HUES6 (cell line): ENCODE measurements at regions not wholly inside any gene's neighbourhood (a gene's known extent, or its start where the extent isn't known, plus 50 kb on each side); places are given as distances from the start of the nearest gene placed in this dataset.

ENCODE experiments used
- H3K27ac ChIP-seq: 2 replicates; pipeline ENCODE4 v1.7.0; 2013; ENCODE audit warnings: low read depth, mild to moderate bottlenecking, low read length, inconsistent platforms
- H3K27me3 ChIP-seq: 2 replicates; pipeline ENCODE4 v1.6.1; 2013; ENCODE audit warnings: low read length; ENCODE audit not compliant: control insufficient read depth, insufficient read depth
- H3K36me3 ChIP-seq: 2 replicates; pipeline ENCODE4 v1.6.1; 2013; ENCODE audit warnings: low read length; ENCODE audit not compliant: control insufficient read depth, insufficient read depth
- H3K4me1 ChIP-seq: 2 replicates; pipeline ENCODE4 v1.6.1; 2013; ENCODE audit warnings: low read length; ENCODE audit not compliant: control insufficient read depth, insufficient read depth
- H3K4me3 ChIP-seq: 2 replicates; pipeline ENCODE4 v1.5.1; 2013; ENCODE audit warnings: low read depth, low read length
- H3K9ac ChIP-seq: one replicate; pipeline ENCODE4 v1.6.1; 2013; ENCODE audit warnings: mild to moderate bottlenecking, low read length
- H3K9me3 ChIP-seq: 2 replicates; pipeline ENCODE4 v1.6.1; 2013; ENCODE audit warnings: low read depth, low read length; ENCODE audit not compliant: control insufficient read depth, insufficient read depth

GRCh38 chr3:187572441-187572840 lies 97.8 kb downstream of the SST start:
- no peak overlapping the region for H3K4me3 ChIP-seq
- H3K4me1 ChIP-seq = peaks cover 27% of the 10 kb centered on the region
- no peak overlapping the region for H3K27ac ChIP-seq
- no peaks in the 10 kb centered on the region for H3K9me3 ChIP-seq
- H3K27me3 ChIP-seq = no peaks in the 10 kb centered on the region
- no peak overlapping the region for H3K9ac ChIP-seq
- H3K36me3 ChIP-seq = no peaks in the 10 kb centered on the region

GRCh38 chr3:187571701-187572100 lies 98.5 kb downstream of the SST start:
- H3K27me3 ChIP-seq = no peaks in the 10 kb centered on the region
- H3K4me3 ChIP-seq = no peak overlapping the region
- no peaks in the 10 kb centered on the region for H3K36me3 ChIP-seq
- H3K9me3 ChIP-seq = no peaks in the 10 kb centered on the region
- H3K9ac ChIP-seq = no peak overlapping the region
- H3K4me1 ChIP-seq = peaks cover 33% of the 10 kb centered on the region
- no peak overlapping the region for H3K27ac ChIP-seq

- Histone ChIP-seq H3K27ac (no peak overlapping the region), H3K9me3 (no peaks in the 10 kb centered on the region), H3K27me3 (no peaks in the 10 kb centered on the region), H3K36me3 (no peaks in the 10 kb centered on the region), H3K4me1 (peaks cover 34% of the 10 kb centered on the region), H3K9ac (no peak overlapping the region), H3K4me3 (no peak overlapping the region)
Observed at GRCh38 chr3:187570776-187571175, 99.4 kb downstream of the SST start.

- peaks cover 34% of the 10 kb centered on the region for H3K4me1 ChIP-seq
- no peak overlapping the region for H3K9ac ChIP-seq
- H3K27me3 ChIP-seq = no peaks in the 10 kb centered on the region
- no peaks in the 10 kb centered on the region for H3K9me3 ChIP-seq
- no peak overlapping the region for H3K4me3 ChIP-seq
- no peak overlapping the region for H3K27ac ChIP-seq
- H3K36me3 ChIP-seq = no peaks in the 10 kb centered on the region
Observed at GRCh38 chr3:187568171-187568570, 102.0 kb downstream of the SST start.

- Histone ChIP-seq H3K9ac (no peak overlapping the region), H3K27ac (no peak overlapping the region), H3K9me3 (no peaks in the 10 kb centered on the region), H3K4me3 (no peak overlapping the region), H3K4me1 (peaks cover 32% of the 10 kb centered on the region), H3K27me3 (no peaks in the 10 kb centered on the region), H3K36me3 (no peaks in the 10 kb centered on the region)
Observed at GRCh38 chr3:187567661-187568121, 102.5 kb downstream of the SST start.

- Histone ChIP-seq H3K9ac (no peak overlapping the region), H3K36me3 (no peaks in the 10 kb centered on the region), H3K27ac (no peak overlapping the region), H3K4me1 (peaks cover 26% of the 10 kb centered on the region), H3K27me3 (no peaks in the 10 kb centered on the region), H3K9me3 (no peaks in the 10 kb centered on the region), H3K4me3 (no peak overlapping the region)
Observed at GRCh38 chr3:187567021-187567420, 103.2 kb downstream of the SST start.

- no peak overlapping the region for H3K9ac ChIP-seq
- H3K4me3 ChIP-seq = no peak overlapping the region
- H3K27ac ChIP-seq = no peak overlapping the region
- H3K27me3 ChIP-seq = no peaks in the 10 kb centered on the region
- peaks cover 23% of the 10 kb centered on the region for H3K4me1 ChIP-seq
- no peaks in the 10 kb centered on the region for H3K36me3 ChIP-seq
- H3K9me3 ChIP-seq = no peaks in the 10 kb centered on the region
Observed at GRCh38 chr3:187565701-187566100, 104.5 kb downstream of the SST start.

GRCh38 chr3:187558990-187559389 lies 111.2 kb downstream of the SST start:
- no peaks in the 10 kb centered on the region; the same call in 1 of the 2 replicates for H3K4me1 ChIP-seq
- H3K36me3 ChIP-seq = no peaks in the 10 kb centered on the region
- no peak overlapping the region for H3K4me3 ChIP-seq
- H3K9me3 ChIP-seq = no peaks in the 10 kb centered on the region
- no peak overlapping the region for H3K9ac ChIP-seq
- H3K27ac ChIP-seq = no peak overlapping the region
- no peaks in the 10 kb centered on the region for H3K27me3 ChIP-seq

- H3K9ac ChIP-seq = no peak overlapping the region
- H3K9me3 ChIP-seq = no peaks in the 10 kb centered on the region
- H3K4me1 ChIP-seq = no peaks in the 10 kb centered on the region; the same call in 1 of the 2 replicates
- H3K4me3 ChIP-seq = no peak overlapping the region
- H3K27ac ChIP-seq = no peak overlapping the region
- no peaks in the 10 kb centered on the region for H3K27me3 ChIP-seq
- no peaks in the 10 kb centered on the region for H3K36me3 ChIP-seq
Observed at GRCh38 chr3:187551416-187551815, 118.8 kb downstream of the SST start.

GRCh38 chr3:187550446-187550845 lies 119.7 kb downstream of the SST start:
- Histone ChIP-seq H3K36me3 (no peaks in the 10 kb centered on the region), H3K9ac (no peak overlapping the region), H3K4me3 (no peak overlapping the region), H3K4me1 (no peaks in the 10 kb centered on the region; the same call in 1 of the 2 replicates), H3K9me3 (no peaks in the 10 kb centered on the region), H3K27me3 (no peaks in the 10 kb centered on the region), H3K27ac (no peak overlapping the region)

GRCh38 chr3:187545366-187545765 lies 124.8 kb downstream of the SST start:
- Histone ChIP-seq H3K9ac (no peak overlapping the region), H3K27ac (no peak overlapping the region), H3K4me3 (no peak overlapping the region), H3K36me3 (no peaks in the 10 kb centered on the region), H3K27me3 (no peaks in the 10 kb centered on the region), H3K4me1 (no peaks in the 10 kb centered on the region), H3K9me3 (no peaks in the 10 kb centered on the region)

- Histone ChIP-seq H3K27ac (no peak overlapping the region), H3K9ac (no peak overlapping the region), H3K36me3 (no peaks in the 10 kb centered on the region), H3K4me3 (no peak overlapping the region), H3K9me3 (no peaks in the 10 kb centered on the region), H3K27me3 (no peaks in the 10 kb centered on the region), H3K4me1 (no peaks in the 10 kb centered on the region)
Observed at GRCh38 chr3:187544326-187544725, 125.9 kb downstream of the SST start.
